SU-DHL-6 (cell line): ENCODE measurements at regions not wholly inside any gene's neighbourhood (a gene's known extent, or its start where the extent isn't known, plus 50 kb on each side); places are given as distances from the start of the nearest gene placed in this dataset.
"Not testable (repeated sequence)": the region's sequence is repeated elsewhere in the genome, so short reads cannot be mapped to it uniquely, and the experiment has no call there.

Experiments
- H2AFZ ChIP-seq: fragments of 200-600 bp; sonication (generic); 2 replicates; pipeline ENCODE4 v1.6.1; 2014; ENCODE audit warnings: low read depth, mild to moderate bottlenecking, moderate library complexity, mixed read lengths, antibody characterized with exemption, low read length; ENCODE audit not compliant: severe bottlenecking
- H3F3A ChIP-seq: fragments of 200-600 bp; shearing (Covaris generic); 2 replicates; pipeline ENCODE4 v1.6.0; 2016; ENCODE audit warnings: antibody characterized with exemption, mild to moderate bottlenecking; ENCODE audit not compliant: insufficient read depth
- H3K27ac ChIP-seq: fragments of 200-600 bp; sonication (generic); 2 replicates; pipeline ENCODE4 v1.5.1; 2016; ENCODE audit warnings: low read depth, mild to moderate bottlenecking, low read length, moderate library complexity, mixed read lengths
- H3K27me3 ChIP-seq: fragments of 200-600 bp; sonication (generic), shearing (Covaris generic); 2 replicates; pipeline ENCODE4 v1.6.0; 2014; ENCODE audit warnings: mild to moderate bottlenecking, low read length
- H3K36me3 ChIP-seq: fragments of 200-600 bp; sonication (generic); 2 replicates; pipeline ENCODE4 v1.6.1; 2014; ENCODE audit warnings: mild to moderate bottlenecking, low read length, mixed read lengths
- H3K4me2 ChIP-seq: fragments of 300-600, 200-600 bp; shearing (Covaris generic), sonication (generic); 2 replicates; pipeline ENCODE4 v1.6.0; 2014; ENCODE audit warnings: low read length, low read depth, mild to moderate bottlenecking; ENCODE audit not compliant: poor library complexity, severe bottlenecking
- H3K4me3 ChIP-seq: fragments of 200-600 bp; sonication (generic); 2 replicates; pipeline ENCODE4 v1.5.1; 2014; ENCODE audit warnings: antibody characterized with exemption, low read length, mild to moderate bottlenecking, mixed read lengths; ENCODE audit not compliant: insufficient read depth, poor library complexity, severe bottlenecking
- H3K79me2 ChIP-seq: fragments of 200-600 bp; sonication (generic); 2 replicates; pipeline ENCODE4 v1.6.1; 2014; ENCODE audit warnings: mild to moderate bottlenecking, low read length, moderate library complexity; ENCODE audit not compliant: insufficient read depth
- H3K9ac ChIP-seq: fragments of 200-600 bp; sonication (generic); 2 replicates; pipeline ENCODE4 v1.7.0; 2014; ENCODE audit warnings: mild to moderate bottlenecking, low read length
- H3K9me2 ChIP-seq: fragments of 200-600 bp; sonication (generic); replicated peaks from 2 replicates; pipeline ENCODE4 v1.6.1; 2014; ENCODE audit warnings: low read length; ENCODE audit not compliant: insufficient read depth
- H3K9me3 ChIP-seq: fragments of 200-600 bp; sonication (generic); 2 replicates; pipeline ENCODE4 v1.6.1; 2014; ENCODE audit warnings: low read length, mixed read lengths; ENCODE audit not compliant: insufficient read depth
- H4K20me1 ChIP-seq: fragments of 200-600 bp; sonication (generic); 2 replicates; pipeline ENCODE4 v1.6.1; 2014; ENCODE audit warnings: low read depth, mild to moderate bottlenecking, antibody characterized with exemption, low read length, moderate library complexity, mixed read lengths

GRCh38 chr9:39649029-39649428, 293.6 kb downstream of the SPATA31A1 start:
- not testable (repeated sequence) for H3K27ac ChIP-seq, H3K9me2 ChIP-seq, H3F3A ChIP-seq, H3K9ac ChIP-seq, H3K79me2 ChIP-seq, H3K36me3 ChIP-seq, H3K9me3 ChIP-seq, H4K20me1 ChIP-seq, H3K4me2 ChIP-seq, H3K4me3 ChIP-seq, H3K27me3 ChIP-seq, H2AFZ ChIP-seq

DNA sequence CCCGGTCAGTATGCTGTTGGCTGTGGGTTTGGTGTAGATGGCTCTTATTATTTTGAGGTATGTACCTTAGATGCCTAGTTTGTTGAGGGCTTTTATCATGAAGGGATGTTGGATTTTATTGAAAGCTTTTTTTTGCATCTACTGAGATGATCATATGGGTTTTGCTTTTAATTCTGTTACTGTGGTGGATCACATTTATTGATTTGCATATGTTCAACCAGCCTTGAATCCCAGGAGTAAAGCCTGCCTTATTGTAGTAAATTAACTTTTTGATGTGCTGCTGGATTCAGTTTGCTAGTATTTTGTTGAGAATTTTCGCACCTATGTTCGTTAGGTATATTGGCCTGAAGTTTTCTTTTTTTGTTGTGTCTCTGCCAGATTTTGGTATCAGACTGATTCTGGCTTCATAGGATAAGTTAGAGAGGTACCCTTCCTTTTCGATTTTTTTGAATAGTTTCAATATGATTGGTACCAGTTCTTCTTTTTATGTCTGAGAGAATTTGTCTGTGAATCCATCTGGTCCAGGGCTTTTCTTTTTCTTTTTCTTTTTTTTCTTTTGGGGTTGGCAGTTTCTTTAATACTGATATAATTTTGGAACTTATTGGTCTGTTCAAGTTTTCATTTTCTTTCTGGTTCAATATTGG, 301.6 kb downstream of the SPATA31A1 start:
- not testable (repeated sequence) for H4K20me1 ChIP-seq, H3K27ac ChIP-seq, H3K27me3 ChIP-seq, H3K9me3 ChIP-seq, H3K9ac ChIP-seq, H2AFZ ChIP-seq, H3K36me3 ChIP-seq, H3K9me2 ChIP-seq, H3K4me2 ChIP-seq, H3F3A ChIP-seq, H3K4me3 ChIP-seq, H3K79me2 ChIP-seq

- not testable (repeated sequence) for H3K36me3 ChIP-seq, H3K27me3 ChIP-seq, H3K9me3 ChIP-seq, H2AFZ ChIP-seq, H3K9ac ChIP-seq, H3K4me3 ChIP-seq, H4K20me1 ChIP-seq, H3K9me2 ChIP-seq, H3F3A ChIP-seq, H3K4me2 ChIP-seq, H3K27ac ChIP-seq, H3K79me2 ChIP-seq
These were observed 307.6 kb downstream of the SPATA31A1 start for GRCh38 chr9:39663020-39663419.

- not testable (repeated sequence) for H3K27me3 ChIP-seq, H3K27ac ChIP-seq, H3K9me2 ChIP-seq, H3K79me2 ChIP-seq, H3K4me2 ChIP-seq, H3F3A ChIP-seq, H3K4me3 ChIP-seq, H4K20me1 ChIP-seq, H3K36me3 ChIP-seq, H3K9me3 ChIP-seq, H3K9ac ChIP-seq, H2AFZ ChIP-seq
These were observed 308.2 kb downstream of the SPATA31A1 start for GRCh38 chr9:39663713-39664112.

- not testable (repeated sequence) for H2AFZ ChIP-seq, H3K9me2 ChIP-seq, H4K20me1 ChIP-seq, H3K9me3 ChIP-seq, H3K27me3 ChIP-seq, H3K4me2 ChIP-seq, H3K9ac ChIP-seq, H3K79me2 ChIP-seq, H3F3A ChIP-seq, H3K4me3 ChIP-seq, H3K27ac ChIP-seq, H3K36me3 ChIP-seq
These were observed 309.6 kb downstream of the SPATA31A1 start for GRCh38 chr9:39665020-39665419.

DNA sequence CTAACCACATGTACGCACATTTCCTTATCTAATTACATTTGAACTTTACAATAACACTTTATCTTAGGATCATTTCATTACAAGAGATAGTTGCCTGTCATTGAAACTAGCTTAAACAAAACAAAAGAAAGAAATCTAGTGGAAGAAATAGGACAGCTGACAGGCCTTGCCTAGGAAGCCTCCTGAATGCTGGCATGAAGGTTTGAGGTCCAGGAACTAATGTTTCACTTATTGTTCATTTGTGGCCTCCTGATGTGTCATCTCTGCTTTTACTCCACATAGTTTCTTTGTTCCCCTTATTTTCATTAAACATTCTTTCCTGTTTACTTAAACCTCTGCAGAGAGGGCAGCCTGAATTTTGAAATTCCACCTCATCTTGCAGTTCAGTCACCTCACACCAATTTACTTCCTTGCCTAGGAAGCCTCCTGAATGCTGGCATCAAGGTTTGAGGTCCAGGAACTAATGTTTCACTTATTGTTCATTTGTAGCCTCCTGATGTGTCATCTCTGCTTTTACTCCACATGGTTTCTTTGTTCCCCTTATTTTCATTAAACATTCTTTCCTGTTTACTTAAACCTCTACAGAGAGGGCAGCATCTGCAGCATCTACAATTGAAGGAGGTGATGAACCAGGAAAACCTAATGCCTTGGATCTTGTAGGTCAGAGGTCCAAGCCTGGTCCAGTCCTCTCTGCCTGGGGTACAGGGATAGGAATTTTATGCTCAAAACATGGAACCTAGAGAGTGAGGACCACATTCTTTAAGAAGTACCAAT, 319.2 kb downstream of the SPATA31A1 start:
- not testable (repeated sequence) for H3K9me2 ChIP-seq, H3K36me3 ChIP-seq, H3K27ac ChIP-seq, H3K4me3 ChIP-seq, H2AFZ ChIP-seq, H3F3A ChIP-seq, H3K79me2 ChIP-seq, H3K27me3 ChIP-seq, H3K9ac ChIP-seq, H3K9me3 ChIP-seq, H4K20me1 ChIP-seq, H3K4me2 ChIP-seq

DNA sequence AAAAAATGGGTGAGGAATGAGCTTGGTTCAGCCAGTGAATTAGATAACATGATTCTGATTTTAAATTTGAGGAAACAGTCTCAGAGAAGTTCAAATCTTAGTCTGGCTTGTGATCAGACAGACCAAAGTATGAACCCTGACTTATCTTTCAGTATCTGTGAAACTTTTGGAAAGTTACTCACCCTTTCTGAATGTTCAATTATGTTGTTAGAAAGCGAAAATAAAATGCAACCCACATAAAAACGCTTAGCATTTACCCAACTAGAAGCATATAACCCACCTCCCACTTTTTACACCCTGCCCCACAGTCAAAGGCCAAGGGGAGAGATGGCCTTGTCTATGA, 319.7 kb downstream of the SPATA31A1 start:
- H3K36me3 ChIP-seq, H3K27ac ChIP-seq, H3K4me3 ChIP-seq, H3K9me2 ChIP-seq, H3K9ac ChIP-seq, H4K20me1 ChIP-seq, H3K27me3 ChIP-seq, H3K4me2 ChIP-seq, H3F3A ChIP-seq, H2AFZ ChIP-seq, H3K9me3 ChIP-seq, H3K79me2 ChIP-seq: not testable (repeated sequence)

DNA sequence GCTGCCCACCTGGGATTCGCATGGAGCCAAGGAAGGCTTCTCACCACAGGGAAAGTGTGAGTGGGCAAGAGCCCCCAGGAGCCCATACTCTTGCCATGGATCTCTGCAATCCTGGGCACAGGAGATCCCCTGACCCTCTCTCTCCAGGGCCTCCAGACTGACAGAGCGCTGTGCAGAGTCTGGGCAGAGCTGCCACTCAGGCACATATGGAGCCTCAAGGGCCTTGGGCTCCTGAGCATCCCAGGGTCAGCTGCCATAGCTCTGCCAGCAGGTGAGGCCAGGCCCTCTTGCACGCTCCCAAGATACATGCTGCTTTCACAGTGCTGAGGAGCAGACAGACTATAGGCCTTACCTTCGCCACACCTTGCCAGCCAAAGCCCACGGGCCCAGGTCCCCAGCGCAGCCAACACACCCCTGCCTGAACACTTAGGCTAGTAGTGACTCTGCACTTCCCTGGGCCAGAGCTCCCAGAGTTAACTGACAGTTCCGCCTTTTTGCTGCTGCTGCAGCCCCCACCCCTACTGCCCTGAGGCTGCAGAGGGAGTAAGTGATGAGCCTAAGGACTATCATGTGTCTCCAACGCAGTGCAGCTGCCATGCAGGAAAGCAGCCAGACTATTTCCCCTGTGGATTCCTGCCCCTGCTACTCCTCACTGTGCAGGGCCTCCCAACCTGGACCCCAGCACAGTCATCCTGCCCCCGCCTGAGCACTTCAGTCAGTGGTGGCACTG, 323.2 kb downstream of the SPATA31A1 start:
- H3K4me3 ChIP-seq, H3K36me3 ChIP-seq, H3K27me3 ChIP-seq, H3F3A ChIP-seq, H3K9ac ChIP-seq, H4K20me1 ChIP-seq, H3K27ac ChIP-seq, H3K9me3 ChIP-seq, H3K79me2 ChIP-seq, H2AFZ ChIP-seq, H3K9me2 ChIP-seq, H3K4me2 ChIP-seq: not testable (repeated sequence)
